ENCODE measurements at regions not wholly inside any gene's neighbourhood (a gene's known extent, or its start where the extent isn't known, plus 50 kb on each side); places are given as distances from the start of the nearest gene placed in this dataset.

- Histone ChIP-seq H3K9me3 (ENCODE audit: low read depth) (no peaks in the 10 kb centered on the region), H4K20me1 (ENCODE audit: insufficient read depth) (no peaks in the 10 kb centered on the region), H3K9ac (peak overlapping the region; percentile 38; the same call in 1 of the 2 replicates), H2AFZ (no peak overlapping the region), H3K4me2 (ENCODE audit: unreplicated experiment) (peak overlapping the region; percentile 45), H3K36me3 (ENCODE audit: low read depth) (no peaks in the 10 kb centered on the region), H3K27me3 (replicated peaks; ENCODE audit: insufficient read depth) (no peaks in the 10 kb centered on the region), H3K27ac (peak overlapping the region; percentile 83), H3F3A (ENCODE audit: insufficient read depth) (peaks cover 37% of the 10 kb centered on the region), H3K9me2 (ENCODE audit: insufficient read depth) (no peaks in the 10 kb centered on the region), H3K4me3 (no peak overlapping the region), H3K79me2 (ENCODE audit: insufficient read depth) (no peaks in the 10 kb centered on the region), H3K4me1 (ENCODE audit: insufficient read depth) (peaks cover 52% of the 10 kb centered on the region)
- in situ Hi-C loops (cut with MboI): no loop called here
- TF ChIP-seq EZH2 (IDR thresholded peaks at IDR 0.05; ENCODE audit: insufficient read depth, poor library complexity, severe bottlenecking): no peak
- TF ChIP-seq EZH2phosphoT487 (IDR thresholded peaks at IDR 0.05; ENCODE audit: insufficient read depth, low read depth): no peak
- 62 to 65% methylated on average over 3 of the region's 3 CpGs for WGBS, 2 experiments (ENCODE audit: low coverage in 1 of 2, low lambda C conversion rate in 2 of 2, missing lambda C conversion rate in 2 of 2)
- peak; percentile 99 for DNase-seq
Observed at GRCh38 chr3:43866529-43867353, 176.0 kb downstream of the ABHD5 start.

- TF ChIP-seq EZH2phosphoT487 (IDR thresholded peaks at IDR 0.05; ENCODE audit: insufficient read depth, low read depth) (no peak), EZH2 (IDR thresholded peaks at IDR 0.05; ENCODE audit: insufficient read depth, poor library complexity, severe bottlenecking) (no peak)
- H3K4me3 ChIP-seq: no peak overlapping the region
- H3K27ac ChIP-seq: peak overlapping the region; percentile 83
- no peaks in the 10 kb centered on the region for H3K27me3 ChIP-seq (replicated peaks; ENCODE audit: insufficient read depth)
- H3K9me3 ChIP-seq (ENCODE audit: low read depth): no peaks in the 10 kb centered on the region
- no peaks in the 10 kb centered on the region for H3K36me3 ChIP-seq (ENCODE audit: low read depth)
- in situ Hi-C loops (cut with MboI): no loop called here
- peak overlapping the region; percentile 26; the same call in 1 of the 2 replicates for H2AFZ ChIP-seq
- peaks cover 37% of the 10 kb centered on the region for H3F3A ChIP-seq (ENCODE audit: insufficient read depth)
- no peaks in the 10 kb centered on the region for H3K79me2 ChIP-seq (ENCODE audit: insufficient read depth)
- H4K20me1 ChIP-seq (ENCODE audit: insufficient read depth): no peaks in the 10 kb centered on the region
- H3K9me2 ChIP-seq (ENCODE audit: insufficient read depth): no peaks in the 10 kb centered on the region
- no peak overlapping the region for H3K9ac ChIP-seq
- peaks cover 60% of the 10 kb centered on the region for H3K4me1 ChIP-seq (ENCODE audit: insufficient read depth)
- DNase-seq: peak; percentile 84
- 72 to 77% methylated on average over 8 of the region's 8 CpGs for WGBS, 2 experiments (ENCODE audit: low coverage in 1 of 2, low lambda C conversion rate in 2 of 2, missing lambda C conversion rate in 2 of 2)
- peak overlapping the region; percentile 26 for H3K4me2 ChIP-seq (ENCODE audit: unreplicated experiment)
Observed at GRCh38 chr3:43867436-43868072, 176.8 kb downstream of the ABHD5 start.

- no peak overlapping the region for H2AFZ ChIP-seq
- H3K36me3 ChIP-seq (ENCODE audit: low read depth): no peaks in the 10 kb centered on the region
- H3K27me3 ChIP-seq (replicated peaks; ENCODE audit: insufficient read depth): no peaks in the 10 kb centered on the region
- WGBS, 2 experiments (ENCODE audit: low coverage in 1 of 2, low lambda C conversion rate in 2 of 2, missing lambda C conversion rate in 2 of 2): 80 to 81% methylated on average over 3 of the region's 3 CpGs
- H3K9ac ChIP-seq: no peak overlapping the region
- TF ChIP-seq EZH2phosphoT487 (IDR thresholded peaks at IDR 0.05; ENCODE audit: insufficient read depth, low read depth): no peak
- no peak for TF ChIP-seq EZH2 (IDR thresholded peaks at IDR 0.05; ENCODE audit: insufficient read depth, poor library complexity, severe bottlenecking)
- no peak for DNase-seq
- no peaks in the 10 kb centered on the region for H3K79me2 ChIP-seq (ENCODE audit: insufficient read depth)
- peak overlapping the region; percentile 76 for H3K4me2 ChIP-seq (ENCODE audit: unreplicated experiment)
- H3K9me2 ChIP-seq (ENCODE audit: insufficient read depth): no peaks in the 10 kb centered on the region
- no peaks in the 10 kb centered on the region for H4K20me1 ChIP-seq (ENCODE audit: insufficient read depth)
- peak overlapping the region; percentile 72 for H3K27ac ChIP-seq
- in situ Hi-C loops (cut with MboI): no loop called here
- no peaks in the 10 kb centered on the region for H3K9me3 ChIP-seq (ENCODE audit: low read depth)
- peaks cover 77% of the 10 kb centered on the region for H3K4me1 ChIP-seq (ENCODE audit: insufficient read depth)
- no peak overlapping the region for H3K4me3 ChIP-seq
- H3F3A ChIP-seq (ENCODE audit: insufficient read depth): peaks cover 37% of the 10 kb centered on the region
Observed at GRCh38 chr3:43869491-43869890, 178.8 kb downstream of the ABHD5 start.

GRCh38 chr3:43870120-43870519 is 179.4 kb downstream of the ABHD5 start:
- 4 to 11% methylated on average over 2 of the region's 2 CpGs for WGBS, 2 experiments (ENCODE audit: low coverage in 1 of 2, low lambda C conversion rate in 2 of 2, missing lambda C conversion rate in 2 of 2)
- peak overlapping the region; percentile 72 for H3K27ac ChIP-seq
- in situ Hi-C loops (cut with MboI): no loop called here
- no peaks in the 10 kb centered on the region for H3K36me3 ChIP-seq (ENCODE audit: low read depth)
- H3K9me2 ChIP-seq (ENCODE audit: insufficient read depth): no peaks in the 10 kb centered on the region
- peak overlapping the region; percentile 76 for H3K4me2 ChIP-seq (ENCODE audit: unreplicated experiment)
- peaks cover 37% of the 10 kb centered on the region for H3F3A ChIP-seq (ENCODE audit: insufficient read depth)
- H4K20me1 ChIP-seq (ENCODE audit: insufficient read depth): no peaks in the 10 kb centered on the region
- DNase-seq: peak; percentile 85
- no peak overlapping the region for H3K4me3 ChIP-seq
- H2AFZ ChIP-seq: no peak overlapping the region
- H3K79me2 ChIP-seq (ENCODE audit: insufficient read depth): no peaks in the 10 kb centered on the region
- no peak for TF ChIP-seq EZH2 (IDR thresholded peaks at IDR 0.05; ENCODE audit: insufficient read depth, poor library complexity, severe bottlenecking)
- TF ChIP-seq EZH2phosphoT487 (IDR thresholded peaks at IDR 0.05; ENCODE audit: insufficient read depth, low read depth): no peak
- no peaks in the 10 kb centered on the region for H3K27me3 ChIP-seq (replicated peaks; ENCODE audit: insufficient read depth)
- peak overlapping the region; percentile 25; the same call in 1 of the 2 replicates for H3K9ac ChIP-seq
- no peaks in the 10 kb centered on the region for H3K9me3 ChIP-seq (ENCODE audit: low read depth)
- H3K4me1 ChIP-seq (ENCODE audit: insufficient read depth): peaks cover 80% of the 10 kb centered on the region

All from GM23248 (cell line).